Panc1 (cell line): ENCODE measurements at regions not wholly inside any gene's neighbourhood (a gene's known extent, or its start where the extent isn't known, plus 50 kb on each side); places are given as distances from the start of the nearest gene placed in this dataset.

Source experiments
- ATAC-seq: fragments of 200-7000 bp; cut with Tn5 transposase; 2 replicates; pipeline ENCODE4 v1.9.1; 2020; ENCODE audit warnings: mild to moderate bottlenecking, moderate library complexity
- BruUV-seq: library from RNA; stranded (reverse); fragments of 400-500 nt; replicated peaks from 2 replicates; lab custom pipeline; 2021; lab: Mats Ljungman, UMichigan
- CTCF ChIA-PET: fragments of 300-600 bp; sonication (Branson Sonifier 250); formaldehyde crosslinking; loops from one replicate; lab custom pipeline; 2022; ENCODE audit warnings: antibody characterized with exemption; lab: Charles Lee
- POLR2A ChIA-PET: fragments of 300-600 bp; sonication (Branson Sonifier 250); formaldehyde crosslinking; loops from one replicate; lab custom pipeline; 2022; ENCODE audit warnings: antibody characterized with exemption; lab: Charles Lee
- DNase-seq: peaks from one replicate; pipeline ENCODE4 v3.0.0-alpha.2; 2010; ENCODE audit warnings: low read depth, low spot score
- H3K27ac ChIP-seq: 2 replicates; pipeline ENCODE4 v1.5.1; 2011; ENCODE audit warnings: mild to moderate bottlenecking, low read length, inconsistent platforms
- H3K27me3 ChIP-seq: fragments of 200-500 bp; sonication (Bioruptor generic); 2 replicates; pipeline ENCODE4 v1.6.0; 2014; ENCODE audit warnings: low read length, inconsistent platforms; ENCODE audit not compliant: control insufficient read depth, insufficient read depth
- H3K36me3 ChIP-seq: fragments of 200-500 bp; sonication (Bioruptor generic); 2 replicates; pipeline ENCODE4 v1.5.1; 2014; ENCODE audit warnings: inconsistent platforms, mild to moderate bottlenecking, low read length, moderate library complexity; ENCODE audit not compliant: control insufficient read depth, insufficient read depth
- H3K4me1 ChIP-seq: 2 replicates; pipeline ENCODE4 v1.5.1; 2011; ENCODE audit warnings: inconsistent platforms, mild to moderate bottlenecking, low read length, moderate library complexity; ENCODE audit not compliant: control insufficient read depth, insufficient read depth
- H3K4me3 ChIP-seq, 2 experiments: 2 replicates each; pipeline ENCODE4 v1.5.1; 2011 to 2012; ENCODE audit warnings: low read depth in 2 of 2, low read length in 2 of 2, mild to moderate bottlenecking in 2 of 2, inconsistent platforms in 1 of 2, moderate library complexity in 1 of 2
- H3K9me3 ChIP-seq: fragments of 200-500 bp; sonication (Bioruptor generic); 2 replicates; pipeline ENCODE4 v1.5.1; 2014; ENCODE audit warnings: low read depth, mild to moderate bottlenecking, inconsistent platforms, low read length, moderate library complexity; ENCODE audit not compliant: control insufficient read depth, insufficient read depth
- CTCF ChIP-seq: fragments of 450-650 bp; IDR thresholded peaks from 2 replicates; pipeline ENCODE4 v1.5.1; 2017; ENCODE audit warnings: mild to moderate bottlenecking
- POLR2AphosphoS5 ChIP-seq: IDR thresholded peaks from 2 replicates; pipeline ENCODE4 v1.6.1; 2012; ENCODE audit warnings: mild to moderate bottlenecking, low read depth, low read length, moderate library complexity
- REST ChIP-seq, 2 experiments: IDR thresholded peaks; 2 replicates each; pipeline ENCODE4 v1.6.1; 2011 to 2012; ENCODE audit warnings: low read depth in 2 of 2, control low read depth in 1 of 2, low read length in 1 of 2, mild to moderate bottlenecking in 1 of 2, moderate library complexity in 1 of 2; ENCODE audit not compliant: insufficient read depth in 1 of 2
- SIN3A ChIP-seq: IDR thresholded peaks from 2 replicates; pipeline ENCODE4 v1.6.1; 2012; ENCODE audit warnings: low read depth, mild to moderate bottlenecking, low read length, moderate library complexity, borderline replicate concordance; ENCODE audit not compliant: insufficient read depth
- TCF7L2 ChIP-seq: IDR thresholded peaks from 2 replicates; pipeline ENCODE4 v1.6.1; 2011; ENCODE audit warnings: mild to moderate bottlenecking, low read depth, low read length, inconsistent platforms
- in situ Hi-C: cut with HindIII; loops from 2 replicates; pipeline ENCODE4 v1.10.0; 2016; ENCODE audit warnings: low sequenced_read_pairs, low pct_unique_long_range_greater_than_20kb
- intact Hi-C: fragments of 100-400 bp; cut with micrococcal nuclease; formaldehyde crosslinking; loops from one replicate; pipeline ENCODE4 v1.10.0; 2022; ENCODE audit not compliant: unreplicated experiment

GRCh38 chr5:5784101-5784500 is 361.6 kb downstream of the ICE1 start:
- CTCF ChIA-PET = no interaction called here
- no peaks in the 10 kb centered on the region for H3K36me3 ChIP-seq
- BruUV-seq = no TSS peak
- H3K9me3 ChIP-seq = no peaks in the 10 kb centered on the region
- no peaks in the 10 kb centered on the region for H3K27me3 ChIP-seq
- no peak for ATAC-seq
- no peak overlapping the region for H3K4me3 ChIP-seq
- no peak for TF ChIP-seq TCF7L2
- TF ChIP-seq POLR2AphosphoS5 = no peak
- no peak for TF ChIP-seq CTCF
- no peak for TF ChIP-seq REST (IDR thresholded peaks at IDR 0.05; ENCODE audit: insufficient read depth in 1 of 2, low read depth in 2 of 2, low read length in 1 of 2)
- no peak for TF ChIP-seq SIN3A
- no peak overlapping the region for H3K27ac ChIP-seq
- POLR2A ChIA-PET = no interaction called here
- DNase-seq = no peak
- in situ Hi-C loops (no loop called here), intact Hi-C loops (no loop called here)
- no peaks in the 10 kb centered on the region for H3K4me1 ChIP-seq

- CTCF ChIA-PET = no interaction called here
- ATAC-seq (no peak), DNase-seq (no peak)
- POLR2A ChIA-PET = no interaction called here
- Histone ChIP-seq H3K9me3 (no peaks in the 10 kb centered on the region), H3K4me3 (no peak overlapping the region), H3K36me3 (no peaks in the 10 kb centered on the region), H3K27ac (no peak overlapping the region), H3K27me3 (no peaks in the 10 kb centered on the region), H3K4me1 (no peaks in the 10 kb centered on the region)
- in situ Hi-C loops = no loop called here
- TF ChIP-seq POLR2AphosphoS5 (no peak), CTCF (no peak), SIN3A (no peak), REST (IDR thresholded peaks at IDR 0.05; ENCODE audit: insufficient read depth in 1 of 2, low read depth in 2 of 2, low read length in 1 of 2) (no peak), TCF7L2 (no peak)
- no TSS peak for BruUV-seq
- intact Hi-C loops = no loop called here
These were observed 360.5 kb downstream of the ICE1 start for GRCh38 chr5:5783021-5783420.
